ENCODE measurements at regions not wholly inside any gene's neighbourhood (a gene's known extent, or its start where the extent isn't known, plus 50 kb on each side); places are given as distances from the start of the nearest gene placed in this dataset.

DNA sequence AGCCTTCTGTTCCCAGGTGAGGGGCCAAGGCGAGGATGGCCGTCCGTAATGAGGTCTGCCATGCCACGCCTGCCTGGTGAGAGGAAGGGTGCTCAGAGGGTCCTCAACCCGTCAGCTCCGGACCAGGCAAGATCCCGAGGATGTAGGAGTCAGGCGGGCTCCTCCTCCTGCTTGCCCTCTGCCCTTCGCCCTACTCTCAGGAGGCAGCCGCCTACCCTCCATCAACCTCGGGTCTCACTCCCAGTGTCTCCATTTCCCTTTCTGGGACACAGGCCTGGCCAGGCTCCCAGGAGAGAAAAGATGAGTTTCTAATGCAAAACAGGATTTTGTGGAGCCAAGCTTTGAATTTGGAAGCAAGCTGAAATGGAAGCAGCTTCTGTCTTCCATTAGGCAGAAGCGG lies 184.0 kb downstream of the PTPN20 start:
- H3K4me2 ChIP-seq, result no peak overlapping the region
- BruUV-seq (replicated peaks), result no TSS peak
- intact Hi-C loops (cut with micrococcal nuclease; ENCODE audit: unreplicated experiment), result no loop called here
- no peaks in the 10 kb centered on the region for H3K9me3 ChIP-seq (ENCODE audit: insufficient read depth, low read depth)
- no peak overlapping the region for H3K4me3 ChIP-seq
- no peak overlapping the region for H3K27ac ChIP-seq
- no peaks in the 10 kb centered on the region for H3K27me3 ChIP-seq (ENCODE audit: insufficient read depth, low read depth)
- no peaks in the 10 kb centered on the region for H3K79me2 ChIP-seq (ENCODE audit: low read depth)
- H3K9me2 ChIP-seq (ENCODE audit: insufficient read depth), result no peaks in the 10 kb centered on the region
- ChIA-PET CTCF (no interaction called here), POLR2A (ENCODE audit: unreplicated experiment) (no interaction called here)
- H3F3A ChIP-seq (ENCODE audit: insufficient read depth, low read depth), result no peaks in the 10 kb centered on the region
- no peaks in the 10 kb centered on the region for H3K4me1 ChIP-seq (replicated peaks; ENCODE audit: insufficient read depth)
- no peak for TF ChIP-seq EZH2 (IDR thresholded peaks at IDR 0.05; ENCODE audit: low read depth)
- TF ChIP-seq, protein P1, sequence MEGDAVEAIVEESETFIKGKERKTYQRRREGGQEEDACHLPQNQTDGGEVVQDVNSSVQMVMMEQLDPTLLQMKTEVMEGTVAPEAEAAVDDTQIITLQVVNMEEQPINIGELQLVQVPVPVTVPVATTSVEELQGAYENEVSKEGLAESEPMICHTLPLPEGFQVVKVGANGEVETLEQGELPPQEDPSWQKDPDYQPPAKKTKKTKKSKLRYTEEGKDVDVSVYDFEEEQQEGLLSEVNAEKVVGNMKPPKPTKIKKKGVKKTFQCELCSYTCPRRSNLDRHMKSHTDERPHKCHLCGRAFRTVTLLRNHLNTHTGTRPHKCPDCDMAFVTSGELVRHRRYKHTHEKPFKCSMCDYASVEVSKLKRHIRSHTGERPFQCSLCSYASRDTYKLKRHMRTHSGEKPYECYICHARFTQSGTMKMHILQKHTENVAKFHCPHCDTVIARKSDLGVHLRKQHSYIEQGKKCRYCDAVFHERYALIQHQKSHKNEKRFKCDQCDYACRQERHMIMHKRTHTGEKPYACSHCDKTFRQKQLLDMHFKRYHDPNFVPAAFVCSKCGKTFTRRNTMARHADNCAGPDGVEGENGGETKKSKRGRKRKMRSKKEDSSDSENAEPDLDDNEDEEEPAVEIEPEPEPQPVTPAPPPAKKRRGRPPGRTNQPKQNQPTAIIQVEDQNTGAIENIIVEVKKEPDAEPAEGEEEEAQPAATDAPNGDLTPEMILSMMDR (conservative IDR thresholded peaks at IDR 0.05), result no peak
- no peak overlapping the region for H2AFZ ChIP-seq
- no peaks in the 10 kb centered on the region for H3K36me3 ChIP-seq (ENCODE audit: low read depth)
- H4K20me1 ChIP-seq (ENCODE audit: insufficient read depth), result no peaks in the 10 kb centered on the region
- no peak for DNase-seq

DNA sequence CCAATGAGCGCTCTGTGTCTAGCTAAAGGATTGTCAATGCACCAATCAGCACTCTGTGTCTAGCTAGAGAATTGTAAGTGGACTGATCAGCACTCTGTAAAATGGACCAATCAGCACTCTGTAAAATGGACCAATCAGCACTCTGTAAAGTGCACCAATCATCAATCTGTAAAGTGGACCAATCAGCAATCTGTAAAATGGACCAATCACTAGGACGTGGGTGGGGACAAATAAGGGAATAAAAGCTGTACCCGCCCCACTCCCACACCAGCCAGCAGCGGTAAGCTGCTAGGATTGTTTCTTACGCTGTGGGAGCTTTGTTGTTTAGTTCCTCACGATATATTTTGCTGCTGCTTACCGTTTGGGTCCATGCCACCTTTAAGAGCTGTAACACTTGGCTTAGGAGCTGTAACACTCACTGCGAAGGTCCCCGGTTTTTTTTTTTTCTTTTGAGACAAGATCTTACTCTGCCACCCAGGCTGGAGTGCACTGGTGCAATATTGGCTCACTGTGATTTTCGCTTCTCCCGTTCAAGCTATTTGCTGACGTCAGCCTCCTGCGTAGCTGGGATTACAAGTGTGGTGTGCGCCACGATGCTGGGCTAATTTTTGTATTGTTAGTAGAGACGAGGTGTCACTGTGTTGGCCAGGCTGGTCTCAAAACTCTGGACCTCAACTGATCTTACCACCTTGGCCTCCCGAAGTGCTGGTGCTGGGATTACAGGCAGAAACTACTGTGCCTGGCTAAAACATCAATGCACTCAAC lies 184.8 kb downstream of the PTPN20 start:
- Histone ChIP-seq H3K27me3 (ENCODE audit: insufficient read depth, low read depth) (no peaks in the 10 kb centered on the region), H3K9me2 (ENCODE audit: insufficient read depth) (no peaks in the 10 kb centered on the region), H3K4me1 (replicated peaks; ENCODE audit: insufficient read depth) (no peaks in the 10 kb centered on the region), H3K27ac (no peak overlapping the region), H2AFZ (no peak overlapping the region), H3K4me3 (no peak overlapping the region), H3K9me3 (ENCODE audit: insufficient read depth, low read depth) (no peaks in the 10 kb centered on the region), H3K79me2 (ENCODE audit: low read depth) (no peaks in the 10 kb centered on the region), H3K36me3 (ENCODE audit: low read depth) (no peaks in the 10 kb centered on the region), H4K20me1 (ENCODE audit: insufficient read depth) (no peaks in the 10 kb centered on the region), H3F3A (ENCODE audit: insufficient read depth, low read depth) (no peaks in the 10 kb centered on the region), H3K4me2 (no peak overlapping the region)
- no TSS peak for BruUV-seq (replicated peaks)
- ChIA-PET POLR2A (ENCODE audit: unreplicated experiment) (interaction anchor here (0.6 to 0.7 kb wide), 2 partner anchors 58 to 68 kb away, joined by 4 to 5 read pairs; no protein-coding TSS in a partner anchor), CTCF (interaction anchor here (0.7 kb wide), 1 partner anchor 21 kb away, joined by 7 read pairs; no protein-coding TSS in a partner anchor)
- intact Hi-C loops (cut with micrococcal nuclease; ENCODE audit: unreplicated experiment), result no loop called here
- no peak for TF ChIP-seq EZH2 (IDR thresholded peaks at IDR 0.05; ENCODE audit: low read depth)
- TF ChIP-seq, protein P1 (conservative IDR thresholded peaks at IDR 0.05), result no peak
- no peak for DNase-seq

DNA sequence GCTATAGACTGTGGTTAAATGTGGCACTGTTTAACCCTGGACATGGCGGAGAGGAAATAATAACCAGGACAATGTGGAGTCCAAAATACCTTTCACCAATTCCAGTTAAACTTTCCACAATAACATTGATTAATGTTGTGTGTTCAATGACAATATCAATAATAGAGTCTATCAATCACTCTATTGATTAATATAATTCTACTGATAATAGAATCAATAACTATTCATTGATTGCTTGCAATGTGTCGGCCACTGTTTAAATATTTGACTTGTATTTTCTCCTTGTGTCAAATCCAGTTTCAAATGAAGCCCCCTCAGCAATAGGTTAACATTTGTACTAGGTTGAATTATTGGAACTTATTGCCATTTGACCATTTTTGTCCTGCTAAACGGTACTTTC lies 187.0 kb downstream of the PTPN20 start:
- no peaks in the 10 kb centered on the region for H3K4me1 ChIP-seq (replicated peaks; ENCODE audit: insufficient read depth)
- CTCF ChIA-PET, result no interaction called here
- H3K9me3 ChIP-seq (ENCODE audit: insufficient read depth, low read depth), result no peaks in the 10 kb centered on the region
- H3K4me3 ChIP-seq, result no peak overlapping the region
- BruUV-seq (replicated peaks), result no TSS peak
- H2AFZ ChIP-seq, result no peak overlapping the region
- H3K36me3 ChIP-seq (ENCODE audit: low read depth), result no peaks in the 10 kb centered on the region
- no peak overlapping the region for H3K27ac ChIP-seq
- POLR2A ChIA-PET (ENCODE audit: unreplicated experiment), result no interaction called here
- no peaks in the 10 kb centered on the region for H3K27me3 ChIP-seq (ENCODE audit: insufficient read depth, low read depth)
- intact Hi-C loops (cut with micrococcal nuclease; ENCODE audit: unreplicated experiment), result no loop called here
- no peak overlapping the region for H3K4me2 ChIP-seq
- H3F3A ChIP-seq (ENCODE audit: insufficient read depth, low read depth), result no peaks in the 10 kb centered on the region
- no peaks in the 10 kb centered on the region for H4K20me1 ChIP-seq (ENCODE audit: insufficient read depth)
- H3K9me2 ChIP-seq (ENCODE audit: insufficient read depth), result no peaks in the 10 kb centered on the region
- no peak for DNase-seq
- TF ChIP-seq, protein P1 (conservative IDR thresholded peaks at IDR 0.05), result no peak
- no peak for TF ChIP-seq EZH2 (IDR thresholded peaks at IDR 0.05; ENCODE audit: low read depth)
- no peaks in the 10 kb centered on the region for H3K79me2 ChIP-seq (ENCODE audit: low read depth)
